IMR-90 (cell line): ENCODE measurements at regions not wholly inside any gene's neighbourhood (a gene's known extent, or its start where the extent isn't known, plus 50 kb on each side); places are given as distances from the start of the nearest gene placed in this dataset.

ENCODE experiments used
- ATAC-seq: fragments of 200-7000 bp; cut with Tn5 transposase; 2 replicates; pipeline ENCODE4 v1.9.1; 2020; ENCODE audit warnings: low read depth, mild to moderate bottlenecking, moderate library complexity
- BruUV-seq: library from RNA; stranded (reverse); fragments of 400-500 nt; replicated peaks from 2 replicates; lab custom pipeline; 2021; lab: Mats Ljungman, UMichigan
- CTCF ChIA-PET: fragments of 300-600 bp; formaldehyde crosslinking; extraction: SDS; loops from one replicate; lab custom pipeline; 2021; ENCODE audit warnings: antibody characterized with exemption; lab: Yijun Ruan, JAX
- POLR2A ChIA-PET: fragments of 300-600 bp; sonication (Branson Sonifier 250); formaldehyde crosslinking; loops from one replicate; lab custom pipeline; 2022; ENCODE audit warnings: antibody characterized with exemption; ENCODE audit not compliant: unreplicated experiment; lab: Charles Lee
- DNase-seq: peaks from one replicate; pipeline ENCODE4 v3.0.0; 2013
- H2AFZ ChIP-seq: replicated peaks from 2 replicates; pipeline ENCODE3; 2013; ENCODE audit warnings: low read length, mild to moderate bottlenecking; ENCODE audit not compliant: poor library complexity
- H2AK5ac ChIP-seq: 2 replicates; pipeline ENCODE4 v1.6.1; 2013; ENCODE audit warnings: low read depth, low read length, inconsistent platforms
- H2AK9ac ChIP-seq: replicated peaks from 2 replicates; pipeline ENCODE3; 2013; ENCODE audit warnings: mild to moderate bottlenecking, low read depth, low read length, moderate library complexity; ENCODE audit not compliant: poor library complexity
- H2BK120ac ChIP-seq: 2 replicates; pipeline ENCODE4 v1.6.1; 2013; ENCODE audit warnings: low read depth, low read length, inconsistent platforms
- H2BK15ac ChIP-seq: 3 replicates; pipeline ENCODE4 v1.6.1; 2013; ENCODE audit warnings: low read depth, low read length, inconsistent platforms
- H2BK20ac ChIP-seq: 2 replicates; pipeline ENCODE4 v1.6.1; 2013; ENCODE audit warnings: low read depth, mild to moderate bottlenecking, inconsistent platforms, low read length, moderate library complexity
- H2BK5ac ChIP-seq: 2 replicates; pipeline ENCODE4 v1.6.1; 2013; ENCODE audit warnings: mild to moderate bottlenecking, low read depth, low read length, inconsistent platforms; ENCODE audit not compliant: poor library complexity, severe bottlenecking
- H3K14ac ChIP-seq: replicated peaks from 2 replicates; pipeline ENCODE4 v1.6.1; 2013; ENCODE audit warnings: low read depth, low read length, inconsistent platforms
- H3K18ac ChIP-seq: 2 replicates; pipeline ENCODE4 v1.6.1; 2013; ENCODE audit warnings: low read depth, low read length, control low read depth
- H3K23ac ChIP-seq: 2 replicates; pipeline ENCODE4 v1.6.1; 2013; ENCODE audit warnings: low read depth, low read length, inconsistent platforms
- H3K27ac ChIP-seq: 2 replicates; pipeline ENCODE4 v1.5.1; 2013; ENCODE audit warnings: mild to moderate bottlenecking, control low read depth, low read length; ENCODE audit not compliant: insufficient read depth
- H3K27me3 ChIP-seq: 2 replicates; pipeline ENCODE4 v1.6.1; 2013; ENCODE audit warnings: low read length; ENCODE audit not compliant: control insufficient read depth, insufficient read depth
- H3K36me3 ChIP-seq: 2 replicates; pipeline ENCODE4 v1.6.1; 2013; ENCODE audit warnings: low read length, mixed read lengths; ENCODE audit not compliant: control insufficient read depth, insufficient read depth
- H3K4ac ChIP-seq: 2 replicates; pipeline ENCODE4 v1.6.1; 2013; ENCODE audit warnings: low read depth, low read length, inconsistent platforms
- H3K4me1 ChIP-seq: 2 replicates; pipeline ENCODE4 v1.6.1; 2013; ENCODE audit warnings: low read length, mixed read lengths; ENCODE audit not compliant: control insufficient read depth, insufficient read depth
- H3K4me2 ChIP-seq: 2 replicates; pipeline ENCODE4 v1.6.1; 2013; ENCODE audit warnings: low read depth, mild to moderate bottlenecking, control low read depth, low read length, moderate library complexity
- H3K4me3 ChIP-seq: 2 replicates; pipeline ENCODE4 v1.5.1; 2013; ENCODE audit warnings: low read depth, mild to moderate bottlenecking, control low read depth, low read length, moderate library complexity; ENCODE audit not compliant: insufficient read depth
- H3K56ac ChIP-seq: 2 replicates; pipeline ENCODE4 v1.6.1; 2013; ENCODE audit warnings: low read length, inconsistent platforms; ENCODE audit not compliant: insufficient read depth; ENCODE audit errors: extremely low read depth
- H3K79me1 ChIP-seq, 2 experiments: 2 replicates each; pipeline ENCODE4 v1.6.1; 2013; ENCODE audit warnings: low read length in 2 of 2, inconsistent platforms in 1 of 2, low read depth in 1 of 2
- H3K9ac ChIP-seq: 2 replicates; pipeline ENCODE4 v1.6.1; 2013; ENCODE audit warnings: low read depth, low read length, control low read depth
- H3K9me1 ChIP-seq: 2 replicates; pipeline ENCODE4 v1.6.1; 2013; ENCODE audit warnings: low read length, inconsistent platforms; ENCODE audit not compliant: insufficient read depth
- H3K9me3 ChIP-seq: 2 replicates; pipeline ENCODE4 v1.6.1; 2013; ENCODE audit warnings: low read length; ENCODE audit not compliant: control insufficient read depth, insufficient read depth
- H4K20me1 ChIP-seq: 2 replicates; pipeline ENCODE4 v1.6.1; 2013; ENCODE audit warnings: low read length, inconsistent platforms; ENCODE audit not compliant: insufficient read depth
- H4K5ac ChIP-seq: 2 replicates; pipeline ENCODE4 v1.6.1; 2013; ENCODE audit warnings: mild to moderate bottlenecking, low read depth, low read length, control low read depth
- H4K8ac ChIP-seq, 2 experiments: 2 replicates each; pipeline ENCODE4 v1.6.1; 2013; ENCODE audit warnings: low read depth in 2 of 2, low read length in 2 of 2, control low read depth in 1 of 2, inconsistent platforms in 1 of 2
- H4K91ac ChIP-seq: 2 replicates; pipeline ENCODE4 v1.6.1; 2013; ENCODE audit warnings: low read depth, low read length, inconsistent platforms; ENCODE audit not compliant: insufficient read depth
- CHD1 ChIP-seq: IDR thresholded peaks from 2 replicates; pipeline ENCODE4 v1.6.1; 2012; ENCODE audit warnings: low read depth, low read length, improper control_type of control experiment
- USF2 ChIP-seq: fragments of 150-350 bp; IDR thresholded peaks from 2 replicates; pipeline ENCODE4 v1.6.1; 2017; ENCODE audit warnings: mild to moderate bottlenecking, antibody characterized with exemption, low read length, low read depth
- WGBS, 2 experiments: methylation state at CpG; one replicate each; pipeline versions ENCODE4 v1.1.5 to v1.1.7; 2013; ENCODE audit warnings: missing lambda C conversion rate in 2 of 2; ENCODE audit not compliant: insufficient read length in 1 of 2; ENCODE audit errors: extremely low coverage in 2 of 2; 5-methylcytosine and 5-hydroxymethylcytosine counted together
- dilution Hi-C: fragments of 300-500 bp; cut with HindIII; formaldehyde crosslinking; loops from one replicate; pipeline ENCODE4 v1.14.3; 2018; ENCODE audit warnings: low sequenced_read_pairs; ENCODE audit not compliant: unreplicated experiment
- in situ Hi-C: fragments of 300-500 bp; cut with MboI; formaldehyde crosslinking; loops from 3 replicates; pipeline ENCODE4 v1.14.3; 2019; ENCODE audit warnings: low sequenced_read_pairs, inconsistent platforms, mixed read lengths
- intact Hi-C: fragments of 100-400 bp; cut with micrococcal nuclease; formaldehyde crosslinking; loops from 2 replicates; pipeline ENCODE4 v1.10.0; 2022

GRCh38 chr14:100673807-100674154, 52.9 kb upstream of the DLK1 start:
- no TSS peak for BruUV-seq
- Histone ChIP-seq H4K5ac (no peak overlapping the region), H2BK5ac (no peak overlapping the region), H2BK20ac (no peak overlapping the region), H3K56ac (no peak overlapping the region), H2AK9ac (no peak overlapping the region), H3K14ac (no peak overlapping the region), H2AK5ac (no peak overlapping the region), H2AFZ (no peak overlapping the region), H3K27me3 (peaks cover 50% of the 10 kb centered on the region), H3K9me1 (no peaks in the 10 kb centered on the region), H3K27ac (no peak overlapping the region), H2BK15ac (no peak overlapping the region), H3K4me1 (peaks cover 10% of the 10 kb centered on the region; the same call in 1 of the 2 replicates), H3K9ac (no peak overlapping the region), H3K4me2 (no peak overlapping the region), H3K36me3 (no peaks in the 10 kb centered on the region), H3K9me3 (peaks cover 5% of the 10 kb centered on the region), H4K8ac (no peak overlapping the region), H3K4ac (no peak overlapping the region), H3K18ac (no peak overlapping the region), H3K79me1 (no peaks in the 10 kb centered on the region), H4K20me1 (no peaks in the 10 kb centered on the region), H2BK120ac (no peak overlapping the region), H3K23ac (no peak overlapping the region), H4K91ac (no peak overlapping the region), H3K4me3 (no peak overlapping the region)
- ChIA-PET CTCF (interaction anchor here (1.6 kb wide), 1 partner anchor 10 kb away, joined by 4 read pairs; no protein-coding TSS in a partner anchor), POLR2A (no interaction called here)
- intact Hi-C loops (no loop called here), dilution Hi-C loops (no loop called here), in situ Hi-C loops (no loop called here)
- TF ChIP-seq CHD1 (no peak), USF2 (no peak)
- ATAC-seq (no peak), DNase-seq (no peak)
- WGBS, 2 experiments, result 67% methylated on average over 1 of the region's 3 CpGs; no CpG with 5 or more reads in 1 of the 2 experiments
